Stimulated activated CD8-positive, alpha-beta memory T cell treated with anti-CD3 and anti-CD28 coated beads, Interleukin-15, amount 100 ng/mL, for 4 hours (primary cell): ENCODE measurements at regions not wholly inside any gene's neighbourhood (a gene's known extent, or its start where the extent isn't known, plus 50 kb on each side); places are given as distances from the start of the nearest gene placed in this dataset.

ENCODE experiments used
- DNase-seq, 2 donors: peaks; one replicate each; pipeline ENCODE4 v3.0.0-alpha.2; 2020; ENCODE audit warnings: low read depth in 2 of 2

DNA sequence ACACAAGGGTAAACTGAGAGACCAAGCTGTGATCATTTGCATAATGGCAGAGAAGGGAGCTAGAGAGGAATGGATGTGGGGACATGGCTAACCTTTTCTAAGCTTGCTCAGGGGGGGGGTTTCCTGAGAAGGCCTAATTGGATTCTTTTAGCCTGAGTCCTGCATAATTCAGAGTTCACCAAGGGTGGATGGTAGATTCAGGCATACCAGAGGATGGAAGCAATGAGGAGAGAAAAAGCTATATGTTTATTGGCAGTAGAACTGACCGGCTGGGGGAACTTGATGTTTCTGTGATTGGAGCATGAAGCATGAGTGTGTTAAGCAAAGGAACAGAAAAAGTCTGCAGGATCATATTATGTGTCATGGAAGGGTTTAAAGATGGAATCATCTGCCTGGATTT, 65.9 kb upstream of the KLF12 start:
- no peak for DNase-seq

DNA sequence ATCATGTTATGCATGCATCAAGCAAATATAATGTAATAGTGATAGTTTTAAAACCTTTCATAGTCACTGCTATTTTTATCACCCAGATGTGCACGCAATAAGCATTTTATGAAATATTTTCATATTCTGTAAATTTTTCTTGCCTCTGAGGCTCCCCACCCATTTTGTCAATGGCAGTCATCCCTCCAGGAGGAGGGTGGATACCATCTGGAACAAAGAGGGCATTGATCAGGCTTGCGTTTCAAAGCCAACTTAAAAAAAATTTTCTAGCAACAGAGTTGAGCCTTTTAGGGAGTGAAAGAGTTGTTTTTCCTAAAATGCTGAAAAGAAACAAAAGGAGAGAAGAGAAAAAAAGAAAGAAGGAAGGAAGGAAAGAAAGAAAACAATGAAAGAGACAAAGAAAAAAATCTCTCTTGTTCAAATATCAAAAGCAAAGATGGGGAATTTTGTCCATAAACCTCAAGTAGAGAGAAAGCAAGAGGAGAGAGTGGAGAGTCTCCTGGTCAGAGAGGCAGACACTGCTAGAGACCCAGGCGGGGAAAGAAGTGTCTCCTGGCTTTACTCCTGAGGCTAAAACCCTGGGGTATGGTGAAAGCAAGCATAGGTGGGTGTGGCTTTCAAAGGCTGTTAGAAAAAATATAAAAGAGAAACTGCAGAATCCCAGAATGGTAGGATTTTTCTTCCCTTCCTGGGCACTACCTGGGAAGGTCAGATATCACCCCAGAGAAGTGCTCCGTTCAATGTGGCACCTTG, 63.6 kb upstream of the KLF12 start:
- no peak for DNase-seq

DNA sequence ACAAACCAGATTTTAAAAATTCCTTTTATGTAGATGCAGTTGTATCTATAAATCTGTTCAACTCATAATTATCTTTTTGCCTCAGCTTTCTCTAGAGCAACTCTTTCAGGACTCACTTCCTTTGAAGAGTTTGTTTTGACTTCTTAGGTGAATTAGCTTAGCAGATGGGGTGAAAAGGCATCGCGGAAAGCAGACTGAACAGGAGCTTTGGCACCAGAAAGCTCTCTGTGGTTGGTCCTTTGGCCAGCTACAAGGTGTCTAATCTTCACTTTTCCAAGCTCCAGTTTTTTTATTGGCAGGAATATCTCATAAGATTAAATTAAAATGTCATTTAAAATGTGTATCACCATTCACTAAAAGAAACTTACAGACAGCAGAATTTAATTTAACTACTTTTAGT, 60.6 kb upstream of the KLF12 start:
- DNase-seq = no peak

DNA sequence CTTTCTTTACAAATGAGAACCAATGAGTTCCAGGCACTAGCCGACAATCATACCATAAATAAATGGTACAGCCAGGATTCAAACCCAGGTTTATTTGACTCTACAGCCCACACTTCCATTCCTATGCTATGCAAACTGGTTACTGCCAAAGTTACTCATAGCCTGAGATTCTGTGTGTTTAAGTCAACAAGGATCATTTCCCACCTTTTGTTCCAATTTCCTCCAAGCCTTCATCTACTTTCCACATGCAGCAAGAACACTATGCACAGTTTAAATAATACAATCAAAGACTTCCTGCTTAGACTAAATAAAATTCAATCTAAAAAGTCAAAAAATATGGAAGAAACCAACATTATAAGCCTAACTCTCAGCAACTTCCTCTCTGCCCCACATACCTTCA, 59.2 kb upstream of the KLF12 start:
- DNase-seq = no peak

DNA sequence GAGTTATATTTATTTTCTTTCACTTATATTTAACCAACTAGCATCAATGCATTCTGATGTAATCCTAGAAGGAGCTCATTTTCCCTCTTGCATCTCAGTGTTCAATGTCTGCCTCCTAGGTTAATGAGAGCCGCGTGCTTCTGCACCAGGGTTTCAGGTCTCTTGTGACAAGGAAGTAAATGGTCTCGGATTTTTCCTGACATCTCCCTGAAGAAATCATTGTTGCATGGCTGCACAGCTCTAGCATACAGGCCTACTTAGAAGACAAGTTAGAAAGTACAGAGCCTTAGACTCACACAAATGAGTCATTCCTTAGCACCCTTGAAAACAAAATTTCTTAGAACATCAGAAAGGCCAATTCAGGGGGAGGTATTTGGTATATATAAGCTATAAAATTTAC, 57.2 kb upstream of the KLF12 start:
- no peak for DNase-seq

DNA sequence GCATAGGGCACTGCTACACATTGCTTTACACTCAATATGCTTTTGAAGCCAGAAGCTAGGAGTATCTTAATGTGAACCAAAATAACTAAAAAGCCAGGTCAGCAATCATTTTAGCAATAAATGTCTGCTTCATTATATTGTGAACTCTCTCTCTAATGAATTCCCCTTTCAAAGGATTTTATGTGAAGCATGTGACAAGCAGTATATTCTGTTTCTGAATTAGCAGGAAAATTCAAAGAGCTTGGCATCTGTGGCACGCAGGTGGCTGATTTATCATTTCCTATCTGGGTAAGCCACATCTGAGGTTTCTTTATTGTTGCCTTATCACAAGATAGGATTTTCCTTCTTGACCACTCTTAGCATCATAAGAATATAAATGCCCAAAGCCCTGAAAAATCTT, 56.8 kb upstream of the KLF12 start:
- no peak for DNase-seq

DNA sequence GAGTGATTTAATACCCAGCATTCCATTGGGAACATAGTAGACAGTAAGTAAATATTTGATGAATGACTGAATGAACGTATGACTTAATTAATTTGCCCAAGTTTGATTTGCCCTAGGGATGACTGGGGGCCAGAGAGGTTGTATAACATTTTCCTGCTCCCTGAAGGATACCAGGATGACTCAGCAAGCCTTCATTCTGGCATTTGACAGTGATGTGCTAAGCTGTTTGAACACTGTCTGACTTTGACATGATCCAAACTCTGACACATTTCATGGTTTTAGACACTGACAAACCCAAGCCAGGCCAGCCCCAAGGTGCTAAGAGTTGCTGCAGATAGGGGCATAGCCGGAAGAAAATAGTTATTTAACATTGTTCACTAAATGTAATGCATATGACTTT, 53.4 kb upstream of the KLF12 start:
- DNase-seq = no peak

DNA sequence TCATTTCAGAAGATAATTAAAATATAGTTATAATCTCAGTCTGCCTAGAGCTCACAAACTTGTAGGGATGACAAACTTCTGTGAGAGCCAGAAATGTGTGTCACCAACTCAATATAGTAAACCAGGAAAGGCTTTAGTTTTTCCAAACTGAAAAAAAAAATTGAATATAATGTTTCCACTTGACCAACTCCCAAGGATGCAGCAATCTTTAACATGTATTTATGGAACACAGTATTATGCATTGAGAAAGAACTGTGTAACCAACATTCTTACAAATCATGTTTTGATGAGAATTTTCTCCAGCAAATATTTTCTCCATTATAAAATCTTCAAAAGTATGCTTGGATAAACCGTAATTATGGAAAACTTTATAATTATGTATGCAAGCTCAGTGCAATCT, 50.1 kb upstream of the KLF12 start:
- DNase-seq = no peak
